Upper lobe of left lung (tissue), 4 donors: ENCODE measurements at regions not wholly inside any gene's neighbourhood (a gene's known extent, or its start where the extent isn't known, plus 50 kb on each side); places are given as distances from the start of the nearest gene placed in this dataset.

Experiments
- POLR2A ChIP-seq, 4 donors: fragments of 450-650 bp; IDR thresholded peaks; one replicate each; pipeline ENCODE4 v1.5.1; 2016 to 2017; ENCODE audit warnings: antibody characterized with exemption in 4 of 4, mild to moderate bottlenecking in 2 of 4
- TF ChIP-seq, protein P1 (sequence below), 6 experiments: fragments of 450-650 bp in 4 of 6; fragments of 200-600 bp in 2 of 6; sonication (generic) in 2 of 6; IDR thresholded peaks; one replicate each; pipeline ENCODE4 v1.5.1; 2016 to 2019; ENCODE audit warnings: antibody characterized with exemption in 6 of 6

DNA sequence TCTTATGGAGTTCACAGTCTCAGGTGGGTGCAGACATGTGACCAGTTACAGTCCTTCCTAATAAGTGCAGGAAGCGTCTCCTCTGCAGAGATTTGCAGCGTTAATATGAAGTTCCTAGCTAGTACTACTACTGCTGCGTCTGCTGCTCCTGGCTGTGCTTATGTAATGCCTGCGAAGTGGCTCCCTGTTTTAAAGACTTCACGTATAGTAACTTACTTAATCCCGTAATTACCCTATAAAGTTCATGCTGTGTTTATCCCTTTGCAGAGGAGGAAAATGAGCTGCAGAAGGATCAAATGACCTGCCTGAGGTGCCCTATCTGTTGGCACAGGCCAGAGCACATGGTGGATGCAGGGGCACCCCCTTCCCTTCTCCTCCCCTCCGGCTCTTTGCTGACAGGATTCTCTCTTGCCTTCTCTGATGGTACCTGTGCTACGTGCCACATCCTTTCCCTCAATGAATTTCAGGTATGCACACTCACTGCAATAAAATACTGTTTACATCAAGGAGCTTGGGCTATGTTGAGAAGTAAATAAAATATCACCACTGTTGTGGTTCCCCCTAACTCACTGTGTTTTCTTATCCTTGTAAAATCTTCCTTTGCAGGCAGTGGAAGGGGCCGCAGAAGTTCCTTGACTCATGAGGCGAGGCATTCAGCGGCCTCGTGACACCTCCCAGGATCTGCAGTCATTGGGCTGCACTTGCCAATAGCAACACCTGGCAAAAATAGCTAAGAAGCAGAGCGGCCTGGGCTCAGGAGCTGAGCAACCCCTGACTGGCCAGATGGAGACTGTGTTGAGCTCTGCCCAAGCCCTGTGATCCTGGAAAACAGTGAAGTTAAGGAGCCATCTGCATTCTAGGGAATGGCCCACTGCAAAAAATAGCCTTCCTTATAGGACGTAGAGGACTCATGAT lies 188.9 kb upstream of the ATP10A start:
- TF ChIP-seq, protein P1, sequence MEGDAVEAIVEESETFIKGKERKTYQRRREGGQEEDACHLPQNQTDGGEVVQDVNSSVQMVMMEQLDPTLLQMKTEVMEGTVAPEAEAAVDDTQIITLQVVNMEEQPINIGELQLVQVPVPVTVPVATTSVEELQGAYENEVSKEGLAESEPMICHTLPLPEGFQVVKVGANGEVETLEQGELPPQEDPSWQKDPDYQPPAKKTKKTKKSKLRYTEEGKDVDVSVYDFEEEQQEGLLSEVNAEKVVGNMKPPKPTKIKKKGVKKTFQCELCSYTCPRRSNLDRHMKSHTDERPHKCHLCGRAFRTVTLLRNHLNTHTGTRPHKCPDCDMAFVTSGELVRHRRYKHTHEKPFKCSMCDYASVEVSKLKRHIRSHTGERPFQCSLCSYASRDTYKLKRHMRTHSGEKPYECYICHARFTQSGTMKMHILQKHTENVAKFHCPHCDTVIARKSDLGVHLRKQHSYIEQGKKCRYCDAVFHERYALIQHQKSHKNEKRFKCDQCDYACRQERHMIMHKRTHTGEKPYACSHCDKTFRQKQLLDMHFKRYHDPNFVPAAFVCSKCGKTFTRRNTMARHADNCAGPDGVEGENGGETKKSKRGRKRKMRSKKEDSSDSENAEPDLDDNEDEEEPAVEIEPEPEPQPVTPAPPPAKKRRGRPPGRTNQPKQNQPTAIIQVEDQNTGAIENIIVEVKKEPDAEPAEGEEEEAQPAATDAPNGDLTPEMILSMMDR (IDR thresholded peaks at IDR 0.05), result no peak
- TF ChIP-seq POLR2A (IDR thresholded peaks at IDR 0.05), result no peak
